C4-2B (cell line): ENCODE measurements at regions not wholly inside any gene's neighbourhood (a gene's known extent, or its start where the extent isn't known, plus 50 kb on each side); places are given as distances from the start of the nearest gene placed in this dataset.

Experiments
- CTCF ChIP-seq: fragments of 450-650 bp; conservative IDR thresholded peaks from 2 replicates; pipeline ENCODE4 v1.5.1; 2017; ENCODE audit warnings: mild to moderate bottlenecking
- ZFX ChIP-seq: fragments of 450-650 bp; IDR thresholded peaks from 2 replicates; pipeline ENCODE4 v1.6.1; 2017

GRCh38 chr10:63965846-63966245, 444.6 kb downstream of the REEP3 start:
- TF ChIP-seq CTCF, result no peak
- no peak for TF ChIP-seq ZFX
